HEK293 (cell line): ENCODE measurements at regions not wholly inside any gene's neighbourhood (a gene's known extent, or its start where the extent isn't known, plus 50 kb on each side); places are given as distances from the start of the nearest gene placed in this dataset.
A peak's percentile ranks its signal among the peaks of the same experiment; 100 is the strongest.

Experiments used
- FEZF1 ChIP-seq: fragments of 450-650 bp; formaldehyde crosslinking; IDR thresholded peaks from 2 replicates; pipeline ENCODE4 v1.5.1; 2016; ENCODE audit warnings: missing biosample characterization, missing genetic modification characterization
- HIC1 ChIP-seq: fragments of 450-650 bp; formaldehyde crosslinking; IDR thresholded peaks from 2 replicates; pipeline ENCODE4 v1.5.1; 2016; ENCODE audit warnings: missing biosample characterization, missing genetic modification characterization
- KLF8 ChIP-seq: fragments of 450-650 bp; formaldehyde crosslinking; IDR thresholded peaks from 2 replicates; pipeline ENCODE4 v1.5.1; 2016; ENCODE audit warnings: missing biosample characterization, missing genetic modification characterization
- MEIS1 ChIP-seq: sonication (generic); formaldehyde crosslinking; IDR thresholded peaks from 2 replicates; pipeline ENCODE4 v1.8.1; 2022; ENCODE audit warnings: missing genetic modification reagents, mild to moderate bottlenecking, borderline replicate concordance
- PRDM10 ChIP-seq: fragments of 450-650 bp; formaldehyde crosslinking; IDR thresholded peaks from 2 replicates; pipeline ENCODE4 v1.5.1; 2016; ENCODE audit warnings: missing biosample characterization, missing genetic modification characterization
- YY2 ChIP-seq: fragments of 450-650 bp; formaldehyde crosslinking; IDR thresholded peaks from 2 replicates; pipeline ENCODE4 v1.5.1; 2016; ENCODE audit warnings: missing biosample characterization, missing genetic modification characterization
- ZBTB17 ChIP-seq: fragments of 450-650 bp; formaldehyde crosslinking; IDR thresholded peaks from 2 replicates; pipeline ENCODE4 v1.5.1; 2016; ENCODE audit warnings: missing biosample characterization, missing genetic modification characterization
- ZBTB48 ChIP-seq: fragments of 450-650 bp; formaldehyde crosslinking; IDR thresholded peaks from 2 replicates; pipeline ENCODE4 v1.5.1; 2016; ENCODE audit warnings: missing biosample characterization, missing genetic modification characterization
- ZFHX2 ChIP-seq: fragments of 450-650 bp; formaldehyde crosslinking; conservative IDR thresholded peaks from 2 replicates; pipeline ENCODE4 v1.5.1; 2016; ENCODE audit warnings: missing biosample characterization, missing genetic modification characterization
- ZNF121 ChIP-seq: fragments of 450-650 bp; formaldehyde crosslinking; IDR thresholded peaks from 2 replicates; pipeline ENCODE4 v1.5.1; 2016; ENCODE audit warnings: missing biosample characterization, missing genetic modification characterization
- ZNF335 ChIP-seq: fragments of 450-650 bp; formaldehyde crosslinking; conservative IDR thresholded peaks from 2 replicates; pipeline ENCODE4 v1.5.1; 2016; ENCODE audit warnings: missing biosample characterization, missing genetic modification characterization
- ZNF341 ChIP-seq: fragments of 450-650 bp; formaldehyde crosslinking; IDR thresholded peaks from 2 replicates; pipeline ENCODE4; 2016; ENCODE audit warnings: low read depth, missing biosample characterization, missing genetic modification characterization
- ZNF354C ChIP-seq: fragments of 450-650 bp; formaldehyde crosslinking; IDR thresholded peaks from 2 replicates; pipeline ENCODE4 v1.5.1; 2016; ENCODE audit warnings: missing biosample characterization, missing genetic modification characterization, low read depth, borderline replicate concordance
- ZNF394 ChIP-seq: fragments of 450-650 bp; formaldehyde crosslinking; IDR thresholded peaks from 2 replicates; pipeline ENCODE4 v1.5.1; 2016; ENCODE audit warnings: missing biosample characterization, missing genetic modification characterization, mild to moderate bottlenecking, moderate library complexity, borderline replicate concordance
- ZNF488 ChIP-seq: fragments of 450-650 bp; formaldehyde crosslinking; IDR thresholded peaks from 2 replicates; pipeline ENCODE4 v1.5.1; 2016; ENCODE audit warnings: missing biosample characterization, missing genetic modification characterization
- ZNF555 ChIP-seq: fragments of 450-650 bp; formaldehyde crosslinking; conservative IDR thresholded peaks from 2 replicates; pipeline ENCODE4 v1.5.1; 2017; ENCODE audit warnings: missing biosample characterization, mild to moderate bottlenecking, missing genetic modification characterization, inconsistent platforms
- ZNF558 ChIP-seq: fragments of 450-650 bp; formaldehyde crosslinking; IDR thresholded peaks from 2 replicates; pipeline ENCODE4 v1.5.1; 2016; ENCODE audit warnings: missing biosample characterization, missing genetic modification characterization
- ZNF596 ChIP-seq: fragments of 450-650 bp; IDR thresholded peaks from 2 replicates; pipeline ENCODE4 v1.5.0; 2018; ENCODE audit warnings: missing biosample characterization, mild to moderate bottlenecking, missing genetic modification characterization, moderate library complexity
- ZNF621 ChIP-seq: fragments of 450-650 bp; formaldehyde crosslinking; IDR thresholded peaks from 2 replicates; pipeline ENCODE4 v1.5.1; 2017; ENCODE audit warnings: missing biosample characterization, missing genetic modification characterization
- ZNF654 ChIP-seq: fragments of 450-650 bp; formaldehyde crosslinking; IDR thresholded peaks from 2 replicates; pipeline ENCODE4 v1.5.1; 2016; ENCODE audit warnings: low read depth, missing biosample characterization, missing genetic modification characterization
- ZNF660 ChIP-seq: fragments of 450-650 bp; IDR thresholded peaks from 2 replicates; pipeline ENCODE4 v1.5.1; 2018; ENCODE audit warnings: missing biosample characterization, mild to moderate bottlenecking, missing genetic modification characterization
- ZNF670 ChIP-seq: fragments of 450-650 bp; formaldehyde crosslinking; IDR thresholded peaks from 2 replicates; pipeline ENCODE4 v1.5.1; 2016; ENCODE audit warnings: missing biosample characterization, missing genetic modification characterization, low read depth
- ZNF747 ChIP-seq: fragments of 450-650 bp; formaldehyde crosslinking; IDR thresholded peaks from 2 replicates; pipeline ENCODE4 v1.5.1; 2016; ENCODE audit warnings: missing biosample characterization, missing genetic modification characterization
- ZNF791 ChIP-seq: fragments of 450-650 bp; formaldehyde crosslinking; IDR thresholded peaks from 2 replicates; pipeline ENCODE4 v1.5.1; 2016; ENCODE audit warnings: missing biosample characterization, missing genetic modification characterization
- TF ChIP-seq, protein P1 (sequence below): fragments of 450-650 bp; IDR thresholded peaks from 2 replicates; pipeline ENCODE4 v1.5.1; 2018; ENCODE audit warnings: missing biosample characterization, mild to moderate bottlenecking, missing genetic modification characterization
- TF ChIP-seq, protein P2 (sequence below): fragments of 450-650 bp; formaldehyde crosslinking; conservative IDR thresholded peaks from 2 replicates; pipeline ENCODE4 v1.5.1; 2016; ENCODE audit warnings: low read depth, missing biosample characterization, missing genetic modification characterization
- TF ChIP-seq, protein P3 (sequence below): IDR thresholded peaks from 2 replicates; pipeline ENCODE4 v1.6.1; 2011; ENCODE audit warnings: mild to moderate bottlenecking, low read depth, low read length, borderline replicate concordance

GRCh38 chr18:71643822-71644221 is 900.3 kb downstream of the CBLN2 start (continued):
- TF ChIP-seq HIC1 (tag by site-specific recombination) (no peak), MEIS1 (CRISPR knock-in tag) (no peak), ZFHX2 (tag by site-specific recombination) (no peak), ZNF670 (tag by site-specific recombination) (no peak), ZNF558 (tag by site-specific recombination) (0 out of 2 replicates have a peak, but pooled peaks have one; percentile 26), ZNF747 (tag by site-specific recombination) (no peak), ZNF335 (no peak), ZNF660 (no peak), ZNF621 (no peak), ZNF394 (tag by site-specific recombination) (peak; percentile 62; the same call in 1 of the 2 replicates), ZNF354C (tag by site-specific recombination) (no peak), KLF8 (tag by site-specific recombination) (no peak), ZNF488 (tag by site-specific recombination) (no peak), ZNF341 (tag by site-specific recombination) (no peak), ZNF596 (tag by site-specific recombination) (no peak), ZBTB48 (tag by site-specific recombination) (no peak), YY2 (tag by site-specific recombination) (no peak), ZNF654 (tag by site-specific recombination) (peak; percentile 6; the same call in 1 of the 2 replicates), FEZF1 (no peak), ZNF555 (tag by site-specific recombination) (peak; percentile 46), ZNF121 (tag by site-specific recombination) (no peak), PRDM10 (tag by site-specific recombination) (no peak), ZNF791 (tag by site-specific recombination) (no peak), ZBTB17 (tag by site-specific recombination) (no peak)
- TF ChIP-seq, protein P1, sequence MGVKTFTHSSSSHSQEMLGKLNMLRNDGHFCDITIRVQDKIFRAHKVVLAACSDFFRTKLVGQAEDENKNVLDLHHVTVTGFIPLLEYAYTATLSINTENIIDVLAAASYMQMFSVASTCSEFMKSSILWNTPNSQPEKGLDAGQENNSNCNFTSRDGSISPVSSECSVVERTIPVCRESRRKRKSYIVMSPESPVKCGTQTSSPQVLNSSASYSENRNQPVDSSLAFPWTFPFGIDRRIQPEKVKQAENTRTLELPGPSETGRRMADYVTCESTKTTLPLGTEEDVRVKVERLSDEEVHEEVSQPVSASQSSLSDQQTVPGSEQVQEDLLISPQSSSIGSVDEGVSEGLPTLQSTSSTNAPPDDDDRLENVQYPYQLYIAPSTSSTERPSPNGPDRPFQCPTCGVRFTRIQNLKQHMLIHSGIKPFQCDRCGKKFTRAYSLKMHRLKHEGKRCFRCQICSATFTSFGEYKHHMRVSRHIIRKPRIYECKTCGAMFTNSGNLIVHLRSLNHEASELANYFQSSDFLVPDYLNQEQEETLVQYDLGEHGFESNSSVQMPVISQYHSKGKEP (tag by site-specific recombination), result no peak
- TF ChIP-seq, protein P2, sequence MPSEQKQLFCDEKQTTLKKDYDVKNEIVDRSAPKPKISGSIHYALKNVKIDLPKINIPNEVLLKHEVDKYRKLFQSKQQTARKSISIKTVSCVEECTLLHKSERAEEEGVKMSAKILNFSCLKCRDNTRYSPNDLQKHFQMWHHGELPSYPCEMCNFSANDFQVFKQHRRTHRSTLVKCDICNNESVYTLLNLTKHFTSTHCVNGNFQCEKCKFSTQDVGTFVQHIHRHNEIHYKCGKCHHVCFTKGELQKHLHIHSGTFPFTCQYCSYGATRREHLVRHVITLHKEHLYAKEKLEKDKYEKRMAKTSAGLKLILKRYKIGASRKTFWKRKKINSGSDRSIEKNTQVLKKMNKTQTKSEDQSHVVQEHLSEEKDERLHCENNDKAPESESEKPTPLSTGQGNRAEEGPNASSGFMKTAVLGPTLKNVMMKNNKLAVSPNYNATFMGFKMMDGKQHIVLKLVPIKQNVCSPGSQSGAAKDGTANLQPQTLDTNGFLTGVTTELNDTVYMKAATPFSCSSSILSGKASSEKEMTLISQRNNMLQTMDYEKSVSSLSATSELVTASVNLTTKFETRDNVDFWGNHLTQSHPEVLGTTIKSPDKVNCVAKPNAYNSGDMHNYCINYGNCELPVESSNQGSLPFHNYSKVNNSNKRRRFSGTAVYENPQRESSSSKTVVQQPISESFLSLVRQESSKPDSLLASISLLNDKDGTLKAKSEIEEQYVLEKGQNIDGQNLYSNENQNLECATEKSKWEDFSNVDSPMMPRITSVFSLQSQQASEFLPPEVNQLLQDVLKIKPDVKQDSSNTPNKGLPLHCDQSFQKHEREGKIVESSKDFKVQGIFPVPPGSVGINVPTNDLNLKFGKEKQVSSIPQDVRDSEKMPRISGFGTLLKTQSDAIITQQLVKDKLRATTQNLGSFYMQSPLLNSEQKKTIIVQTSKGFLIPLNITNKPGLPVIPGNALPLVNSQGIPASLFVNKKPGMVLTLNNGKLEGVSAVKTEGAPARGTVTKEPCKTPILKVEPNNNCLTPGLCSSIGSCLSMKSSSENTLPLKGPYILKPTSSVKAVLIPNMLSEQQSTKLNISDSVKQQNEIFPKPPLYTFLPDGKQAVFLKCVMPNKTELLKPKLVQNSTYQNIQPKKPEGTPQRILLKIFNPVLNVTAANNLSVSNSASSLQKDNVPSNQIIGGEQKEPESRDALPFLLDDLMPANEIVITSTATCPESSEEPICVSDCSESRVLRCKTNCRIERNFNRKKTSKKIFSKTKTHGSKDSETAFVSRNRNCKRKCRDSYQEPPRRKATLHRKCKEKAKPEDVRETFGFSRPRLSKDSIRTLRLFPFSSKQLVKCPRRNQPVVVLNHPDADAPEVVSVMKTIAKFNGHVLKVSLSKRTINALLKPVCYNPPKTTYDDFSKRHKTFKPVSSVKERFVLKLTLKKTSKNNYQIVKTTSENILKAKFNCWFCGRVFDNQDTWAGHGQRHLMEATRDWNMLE (tag by site-specific recombination), result peak; percentile 65
- TF ChIP-seq, protein P3, sequence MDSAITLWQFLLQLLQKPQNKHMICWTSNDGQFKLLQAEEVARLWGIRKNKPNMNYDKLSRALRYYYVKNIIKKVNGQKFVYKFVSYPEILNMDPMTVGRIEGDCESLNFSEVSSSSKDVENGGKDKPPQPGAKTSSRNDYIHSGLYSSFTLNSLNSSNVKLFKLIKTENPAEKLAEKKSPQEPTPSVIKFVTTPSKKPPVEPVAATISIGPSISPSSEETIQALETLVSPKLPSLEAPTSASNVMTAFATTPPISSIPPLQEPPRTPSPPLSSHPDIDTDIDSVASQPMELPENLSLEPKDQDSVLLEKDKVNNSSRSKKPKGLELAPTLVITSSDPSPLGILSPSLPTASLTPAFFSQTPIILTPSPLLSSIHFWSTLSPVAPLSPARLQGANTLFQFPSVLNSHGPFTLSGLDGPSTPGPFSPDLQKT, result no peak
